NCI-H2196 (cell line): ENCODE measurements at regions not wholly inside any gene's neighbourhood (a gene's known extent, or its start where the extent isn't known, plus 50 kb on each side); places are given as distances from the start of the nearest gene placed in this dataset.

Experiments used
- DNase-seq: peaks from one replicate; lab custom pipeline; 2025; ENCODE audit not compliant: unreplicated experiment; lab: John Stamatoyannopoulos, UW

DNA sequence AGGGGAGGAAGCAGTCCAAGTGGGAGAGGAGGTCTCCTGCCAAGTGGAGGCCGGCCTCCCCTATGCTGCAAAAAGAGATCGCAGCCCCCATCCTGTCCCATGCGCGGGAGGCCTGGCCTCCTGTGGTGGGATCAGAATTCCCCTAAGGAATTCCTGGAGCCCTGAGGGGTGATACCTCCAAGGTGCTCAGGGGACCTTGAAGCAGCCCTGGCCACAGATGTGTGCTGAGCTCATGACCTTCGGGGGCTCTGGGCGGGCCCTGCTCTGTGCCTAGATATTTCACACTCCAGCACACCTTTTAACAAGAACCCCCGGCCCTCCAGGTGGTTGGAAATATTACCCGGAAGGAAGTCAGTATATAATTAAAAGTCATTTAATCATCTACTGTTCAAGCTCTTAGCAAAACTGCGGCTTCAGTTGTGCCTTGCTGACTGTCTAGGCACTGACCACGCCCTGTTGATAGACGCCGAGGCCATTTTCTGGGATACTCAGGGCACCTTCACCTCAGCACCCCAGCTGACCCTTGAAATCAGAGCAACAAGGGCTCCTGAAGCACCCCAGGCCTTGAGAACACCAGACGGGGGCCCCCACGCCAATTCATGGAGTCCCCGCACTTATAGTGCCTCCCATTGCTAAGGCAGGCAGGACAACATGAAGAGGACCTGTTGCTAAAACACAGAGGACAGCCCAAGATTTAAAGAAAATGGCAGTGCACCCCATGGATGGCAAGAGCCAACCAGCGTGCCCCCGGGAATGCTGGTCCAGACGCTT is 119.1 kb downstream of the NDUFA10 start:
- DNase-seq: no peak

- DNase-seq: no peak
Observed at GRCh38 chr2:239905306-239905705, 119.8 kb downstream of the NDUFA10 start.

DNA sequence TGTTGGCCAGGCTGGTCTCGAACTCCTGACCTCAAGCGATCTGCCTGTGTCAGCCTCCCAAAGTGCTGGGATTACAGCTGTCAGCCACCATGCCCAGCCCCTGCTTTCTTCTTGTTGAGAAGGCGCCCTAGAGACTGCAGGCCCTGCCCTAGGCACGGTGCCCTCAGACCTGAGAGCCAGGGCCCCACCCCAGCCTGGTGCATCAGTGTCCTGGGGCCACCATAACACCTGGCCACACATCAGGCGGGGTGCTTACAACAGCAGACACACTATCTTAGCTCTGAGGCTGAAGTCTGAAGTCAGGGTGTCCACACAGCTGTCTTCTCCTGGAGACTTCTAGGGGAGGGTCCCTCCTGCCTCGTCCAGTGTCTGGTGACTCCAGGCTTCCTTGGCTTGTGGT is 120.6 kb downstream of the NDUFA10 start:
- DNase-seq: no peak

- DNase-seq: no peak
Observed at GRCh38 chr2:239903803-239904202, 121.3 kb downstream of the NDUFA10 start.

DNA sequence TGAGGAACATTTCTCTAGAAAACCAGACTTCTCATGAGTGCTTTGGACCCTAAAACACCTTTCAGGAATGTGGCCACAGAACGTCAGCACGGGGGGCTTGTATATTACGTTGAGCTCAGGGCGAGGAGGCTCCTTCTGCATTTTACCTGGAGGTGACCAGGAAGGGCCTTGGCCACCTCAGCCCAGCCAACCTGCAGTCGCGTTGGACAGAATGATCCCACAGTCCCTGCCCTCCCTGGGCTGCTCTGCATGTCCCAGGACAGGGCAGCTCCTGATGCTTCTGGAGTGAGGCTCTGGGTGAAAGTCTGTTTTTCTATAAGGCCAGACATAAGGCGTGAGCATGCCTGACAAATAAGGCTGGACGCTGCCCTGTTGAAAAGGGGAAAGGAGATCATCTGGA is 121.9 kb downstream of the NDUFA10 start:
- DNase-seq: no peak

- DNase-seq: no peak
Observed at GRCh38 chr2:239902749-239903201, 122.4 kb downstream of the NDUFA10 start.

- no peak for DNase-seq
Observed at GRCh38 chr2:239898292-239898925, 126.7 kb downstream of the NDUFA10 start.

- DNase-seq: no peak
Observed at GRCh38 chr2:239897596-239898235, 127.4 kb downstream of the NDUFA10 start.

- no peak for DNase-seq
Observed at GRCh38 chr2:239896075-239896474, 129.1 kb downstream of the NDUFA10 start.

- no peak for DNase-seq
Observed at GRCh38 chr2:239895669-239896068, 129.5 kb downstream of the NDUFA10 start.

GRCh38 chr2:239895116-239895515 is 130.0 kb downstream of the NDUFA10 start:
- no peak for DNase-seq

DNA sequence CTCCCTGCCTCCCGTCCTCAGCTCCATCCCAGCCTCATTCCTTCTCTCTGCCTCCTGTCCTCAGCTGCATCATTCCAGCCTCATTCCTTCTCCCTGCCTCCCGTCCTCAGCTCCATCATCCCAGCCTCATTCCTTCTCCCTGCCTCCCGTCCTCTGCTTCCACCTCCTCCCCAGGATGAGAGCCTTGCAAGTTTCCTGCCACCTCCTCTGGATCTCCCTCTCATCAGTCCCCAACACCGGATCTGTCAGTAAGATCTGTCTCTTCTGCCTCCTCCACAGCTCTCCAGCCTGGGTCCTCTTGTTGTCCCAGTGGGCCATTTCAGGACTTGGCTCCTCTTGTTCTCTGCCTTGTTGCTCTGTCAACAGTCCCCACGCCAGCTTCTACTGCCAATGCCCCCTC is 130.9 kb downstream of the NDUFA10 start:
- no peak for DNase-seq

- DNase-seq: no peak
Observed at GRCh38 chr2:239893236-239893515, 132.0 kb downstream of the NDUFA10 start.

DNA sequence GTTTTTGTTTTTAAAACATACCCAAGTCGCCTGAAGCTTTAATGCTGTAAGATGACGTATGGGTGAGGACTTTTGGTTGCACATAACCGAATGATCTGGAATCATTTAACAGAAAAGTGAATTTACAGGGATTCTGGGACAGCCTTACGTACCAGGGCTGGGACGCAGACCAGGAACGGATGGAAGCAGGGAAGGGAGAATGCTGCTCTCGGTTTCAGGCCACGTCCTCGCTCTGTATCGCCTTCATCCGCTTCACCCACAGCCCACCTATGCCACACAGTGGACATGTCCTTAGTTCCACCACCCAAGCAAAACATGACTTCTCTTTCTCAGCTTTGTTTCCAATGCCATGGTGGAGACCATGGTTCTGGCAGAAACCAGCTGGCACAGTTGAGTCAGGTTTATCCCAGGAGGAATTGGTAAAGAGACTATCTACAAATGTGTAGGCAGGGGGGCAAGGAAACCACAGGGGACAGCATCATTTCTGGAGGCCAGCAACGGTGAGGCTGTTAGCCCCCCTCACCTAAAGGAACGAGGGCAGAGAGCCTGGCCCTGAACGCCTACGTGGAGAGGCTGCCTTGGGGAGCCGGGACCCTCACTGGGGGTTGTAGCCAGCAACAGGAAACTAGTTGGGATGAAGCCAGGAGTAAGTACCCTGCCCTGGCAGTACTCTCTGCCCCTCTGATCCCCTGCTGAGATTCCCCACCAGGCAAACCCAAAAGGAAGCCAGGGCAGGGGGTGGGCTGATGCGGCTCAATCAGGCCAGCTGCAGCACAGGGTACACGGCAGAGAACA is 132.5 kb downstream of the NDUFA10 start:
- DNase-seq: no peak

GRCh38 chr2:239891698-239892097 is 133.4 kb downstream of the NDUFA10 start:
- DNase-seq: no peak

DNA sequence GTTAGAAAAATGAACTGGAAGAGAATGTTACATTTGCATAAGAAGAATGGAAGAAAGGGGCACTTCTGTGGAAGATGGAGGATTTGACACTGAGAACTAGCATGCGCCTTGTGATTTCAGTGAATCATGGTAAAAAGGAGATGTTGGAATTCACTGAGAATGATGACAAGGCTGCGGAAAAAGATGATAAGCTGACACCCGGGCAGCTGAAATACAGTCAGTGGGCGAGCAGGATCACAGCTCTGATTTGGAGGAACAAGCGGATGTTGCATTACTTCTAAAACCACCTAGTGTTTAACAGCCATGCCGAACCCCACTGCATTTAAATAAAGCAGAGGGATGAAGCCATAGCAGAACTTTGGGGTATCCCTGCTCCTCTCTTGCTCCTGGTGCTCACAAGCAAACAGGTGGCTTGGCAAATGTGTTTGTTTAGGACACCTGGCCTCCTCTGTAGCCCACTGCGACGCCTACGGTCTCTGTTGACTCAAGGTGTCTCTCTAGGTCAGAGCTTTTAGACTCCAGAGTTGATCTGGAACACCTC is 134.9 kb downstream of the NDUFA10 start:
- no peak for DNase-seq

GRCh38 chr2:239889641-239890121 is 135.5 kb downstream of the NDUFA10 start:
- DNase-seq: no peak

DNA sequence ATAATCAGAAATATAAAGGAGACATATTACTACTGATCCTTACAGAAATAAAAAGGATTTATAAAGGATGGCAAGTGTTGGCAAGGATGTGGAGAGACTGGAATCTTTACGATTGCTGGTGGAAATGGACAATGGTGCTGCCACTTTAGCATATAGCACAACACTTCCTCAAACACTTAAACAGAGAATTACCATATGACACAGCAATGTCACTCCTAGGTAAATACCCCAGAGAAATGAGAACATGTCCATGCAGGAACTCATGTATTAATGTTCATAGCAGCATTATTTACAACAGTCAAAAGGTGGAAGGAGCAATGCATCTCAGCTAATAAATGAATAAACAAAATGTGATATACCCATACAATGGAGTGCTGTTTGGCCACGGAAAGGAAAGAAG is 137.5 kb downstream of the NDUFA10 start:
- no peak for DNase-seq

GRCh38 chr2:239886781-239887180 is 138.4 kb downstream of the NDUFA10 start:
- no peak for DNase-seq

DNA sequence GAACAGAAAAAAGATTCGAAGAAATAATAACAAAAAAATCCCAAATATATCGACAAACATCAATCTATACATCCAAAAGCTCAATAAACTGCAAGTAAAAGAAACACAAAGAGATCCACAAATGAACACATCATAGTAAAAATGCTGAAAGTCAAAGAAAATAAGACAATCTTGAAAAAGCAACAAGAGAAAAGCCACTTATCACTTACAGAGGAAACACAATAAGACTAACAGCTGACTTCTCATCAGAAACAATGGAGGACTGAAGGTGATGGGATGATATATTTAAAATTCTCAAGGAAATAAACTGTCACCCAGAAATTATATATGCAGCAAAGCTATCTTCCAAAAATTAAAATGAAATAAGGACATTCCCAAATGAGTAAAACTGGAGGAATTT is 140.3 kb downstream of the NDUFA10 start:
- DNase-seq: no peak

GRCh38 chr2:239884051-239884405 is 141.1 kb downstream of the NDUFA10 start:
- no peak for DNase-seq
